GM12892 (cell line): ENCODE measurements at regions not wholly inside any gene's neighbourhood (a gene's known extent, or its start where the extent isn't known, plus 50 kb on each side); places are given as distances from the start of the nearest gene placed in this dataset.
"Not testable (repeated sequence)": the region's sequence is repeated elsewhere in the genome, so short reads cannot be mapped to it uniquely, and the experiment has no call there.

Experiments
- DNase-seq: peaks from one replicate; pipeline ENCODE4 v3.0.0; 2011; ENCODE audit not compliant: insufficient read length
- FAIRE-seq: peaks from 2 replicates; lab custom pipeline; 2011; peaks lifted over from hg19 to GRCh38; lab: Jason Lieb, UNC
- POLR2A ChIP-seq: IDR thresholded peaks from 2 replicates; pipeline ENCODE4 v1.6.1; 2011; ENCODE audit warnings: low read depth, low read length, control low read depth
- POLR2AphosphoS5 ChIP-seq: IDR thresholded peaks from 2 replicates; pipeline ENCODE4 v1.6.1; 2011; ENCODE audit warnings: low read depth, low read length, control low read depth
- TAF1 ChIP-seq: IDR thresholded peaks from 2 replicates; pipeline ENCODE4 v1.6.1; 2011; ENCODE audit warnings: low read depth, mild to moderate bottlenecking, control low read depth, low read length, borderline replicate concordance

- TF ChIP-seq POLR2A: no peak
- TF ChIP-seq POLR2AphosphoS5: no peak
- no peak for TF ChIP-seq TAF1
- FAIRE-seq (no peak), DNase-seq (no peak)
These were observed 121.8 kb upstream of the ERG start for GRCh38 chr21:38619992-38620479.

GRCh38 chr21:38621132-38621531, 122.9 kb upstream of the ERG start:
- FAIRE-seq (no peak), DNase-seq (no peak)
- TF ChIP-seq POLR2AphosphoS5 (no peak), TAF1 (no peak), POLR2A (no peak)

GRCh38 chr21:38622081-38622826, 124.0 kb upstream of the ERG start:
- DNase-seq: no peak
- TF ChIP-seq POLR2A: no peak
- TF ChIP-seq POLR2AphosphoS5: no peak
- no peak for TF ChIP-seq TAF1
- FAIRE-seq: no peak

GRCh38 chr21:38622827-38623209, 124.5 kb upstream of the ERG start:
- no peak for TF ChIP-seq TAF1
- TF ChIP-seq POLR2A: no peak
- no peak for TF ChIP-seq POLR2AphosphoS5
- FAIRE-seq (no peak), DNase-seq (no peak)

DNA sequence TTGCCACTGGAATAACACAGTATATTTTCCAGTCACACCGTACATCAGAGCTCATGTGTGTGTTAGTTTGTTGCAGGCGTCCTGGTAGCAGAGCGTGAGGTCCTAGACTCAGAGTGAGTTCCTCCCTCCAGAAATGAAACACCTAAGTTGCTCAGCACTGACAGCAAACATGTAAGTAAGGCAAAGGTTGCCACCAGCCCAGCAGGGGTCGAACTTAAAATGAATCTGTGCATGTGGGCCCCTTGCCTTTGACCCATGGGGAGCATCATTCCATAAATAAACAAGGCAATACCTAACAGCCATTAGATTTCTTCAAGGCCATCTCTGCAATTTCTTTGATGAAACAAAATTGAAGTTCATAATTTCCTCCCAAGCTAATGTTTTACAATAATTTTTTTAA, 125.3 kb upstream of the ERG start:
- DNase-seq (no peak), FAIRE-seq (no peak)
- no peak for TF ChIP-seq POLR2A
- no peak for TF ChIP-seq TAF1
- TF ChIP-seq POLR2AphosphoS5: no peak

DNA sequence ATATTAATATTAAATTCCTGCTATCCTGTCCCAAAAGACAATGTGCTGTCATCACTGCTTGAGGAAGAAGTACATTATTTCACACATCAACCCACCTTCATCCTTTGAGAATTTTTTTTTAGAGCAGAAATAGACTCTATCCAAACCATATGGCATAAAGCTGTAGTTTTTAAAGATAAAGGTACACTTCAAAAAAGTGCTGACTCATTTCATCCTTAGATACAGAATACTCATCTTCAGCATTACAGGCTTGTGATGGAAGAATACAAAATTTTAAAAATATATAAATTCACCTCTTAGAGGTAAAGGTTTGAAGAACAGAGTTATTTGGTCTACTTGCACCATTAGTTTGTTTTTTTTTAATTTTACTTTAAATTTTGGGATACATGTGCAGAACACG, 126.7 kb upstream of the ERG start:
- FAIRE-seq (no peak), DNase-seq (no peak)
- no peak for TF ChIP-seq TAF1
- no peak for TF ChIP-seq POLR2A
- no peak for TF ChIP-seq POLR2AphosphoS5

GRCh38 chr21:38626306-38626705, 128.0 kb upstream of the ERG start:
- DNase-seq: no peak

DNA sequence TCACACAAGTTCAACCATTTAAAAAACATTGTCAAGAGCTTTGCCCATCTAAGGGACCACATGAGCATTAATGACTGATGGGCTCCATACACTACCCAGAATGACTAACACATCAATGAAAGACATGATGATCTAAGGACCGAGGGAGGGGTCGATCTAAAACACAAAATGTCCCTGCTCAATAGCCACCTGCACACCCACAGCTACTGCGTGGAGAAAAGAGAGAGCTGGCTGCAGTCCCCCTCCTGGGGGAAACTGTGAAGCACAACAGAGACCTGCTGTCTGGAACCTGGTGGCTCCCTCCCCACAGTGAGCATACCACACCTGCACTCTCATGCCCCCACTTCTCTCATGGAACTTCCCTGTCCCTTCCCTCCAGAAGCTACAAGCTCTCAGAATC, 130.1 kb upstream of the ERG start:
- FAIRE-seq (no peak), DNase-seq (no peak)
- TF ChIP-seq TAF1 (no peak), POLR2A (no peak), POLR2AphosphoS5 (no peak)

More at GRCh38 chr21:38626306-38626705, 128.0 kb upstream of the ERG start:
- TF ChIP-seq POLR2A (no peak), POLR2AphosphoS5 (no peak)
- FAIRE-seq: no peak

DNA sequence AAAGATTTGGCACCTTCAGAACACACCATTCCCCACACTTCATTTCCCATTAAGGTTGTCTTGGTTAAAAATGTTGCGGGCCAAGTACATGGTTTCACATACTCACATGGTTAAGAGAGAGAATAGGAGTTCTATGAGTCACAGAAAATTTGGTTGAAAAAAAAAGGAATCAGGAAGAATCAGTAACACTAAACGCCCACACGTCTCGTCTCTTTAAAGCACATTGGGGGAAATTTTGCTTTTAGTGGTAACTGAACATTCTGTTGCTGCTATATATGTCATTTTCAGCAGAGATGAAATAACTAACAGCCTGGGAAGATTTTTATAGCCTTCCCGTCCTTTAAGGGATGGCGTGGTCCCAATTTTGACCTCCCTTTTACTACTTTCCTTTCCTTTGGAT, 132.9 kb upstream of the ERG start:
- TF ChIP-seq POLR2AphosphoS5: no peak
- TF ChIP-seq TAF1: no peak
- TF ChIP-seq POLR2A: no peak
- DNase-seq (no peak), FAIRE-seq (no peak)

DNA sequence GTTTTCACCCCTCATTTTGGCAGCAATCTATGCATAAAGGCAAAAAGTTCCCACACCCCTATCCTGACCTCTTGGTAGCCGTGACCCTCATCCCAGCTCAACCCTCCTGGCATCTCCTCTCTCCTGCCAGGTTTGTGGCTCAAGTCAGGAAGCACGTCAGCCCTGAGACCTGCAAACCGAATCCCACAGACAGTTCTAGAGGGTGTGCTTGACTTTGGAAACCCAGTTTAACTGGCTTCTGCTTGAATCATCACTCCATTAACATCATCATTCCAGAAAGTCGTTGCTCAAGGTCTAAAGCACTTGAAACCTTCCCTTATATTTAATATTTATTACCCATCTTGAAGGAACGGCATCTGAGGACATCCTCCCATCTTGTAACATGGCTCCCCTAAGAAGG, 133.4 kb upstream of the ERG start:
- no peak for FAIRE-seq
- no peak for TF ChIP-seq TAF1
- no peak for DNase-seq

- DNase-seq (no peak), FAIRE-seq (no peak)
- TF ChIP-seq POLR2AphosphoS5 (no peak), POLR2A (no peak), TAF1 (no peak)
These were observed 138.9 kb upstream of the ERG start for GRCh38 chr21:38637161-38637560.

GRCh38 chr21:38639571-38640354, 141.5 kb upstream of the ERG start:
- DNase-seq: no peak
- TF ChIP-seq TAF1 (no peak), POLR2A (no peak), POLR2AphosphoS5 (no peak)
- no peak for FAIRE-seq

GRCh38 chr21:38640355-38640742, 142.1 kb upstream of the ERG start:
- not testable (repeated sequence) for DNase-seq, FAIRE-seq
